ENCODE measurements at regions not wholly inside any gene's neighbourhood (a gene's known extent, or its start where the extent isn't known, plus 50 kb on each side); places are given as distances from the start of the nearest gene placed in this dataset.

- DNase-seq (no peak), ATAC-seq (no peak)
Observed at GRCh38 chr3:162302983-162303624, 806.5 kb downstream of the OTOL1 start.

DNA sequence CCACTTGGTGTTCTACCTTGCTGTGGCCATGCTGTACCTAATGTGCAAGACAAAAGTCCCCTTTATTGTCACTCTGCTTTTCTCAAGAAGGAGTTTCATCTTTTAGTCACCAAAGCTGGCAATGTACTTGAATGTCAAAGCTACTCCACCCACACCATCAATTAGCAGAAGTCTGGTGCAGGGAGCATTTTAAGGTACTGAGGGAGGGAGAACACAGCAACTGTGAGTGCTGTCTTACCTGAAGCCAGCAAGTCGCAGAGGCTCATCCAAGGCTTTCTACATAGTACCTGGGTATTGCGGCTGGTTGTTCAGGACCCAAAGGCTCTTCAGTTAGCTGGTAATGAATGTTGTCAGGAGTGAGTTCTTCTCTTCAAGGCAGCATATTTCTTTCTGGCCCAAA lies 820.4 kb downstream of the OTOL1 start:
- no peak for DNase-seq
- ATAC-seq: no peak

DNA sequence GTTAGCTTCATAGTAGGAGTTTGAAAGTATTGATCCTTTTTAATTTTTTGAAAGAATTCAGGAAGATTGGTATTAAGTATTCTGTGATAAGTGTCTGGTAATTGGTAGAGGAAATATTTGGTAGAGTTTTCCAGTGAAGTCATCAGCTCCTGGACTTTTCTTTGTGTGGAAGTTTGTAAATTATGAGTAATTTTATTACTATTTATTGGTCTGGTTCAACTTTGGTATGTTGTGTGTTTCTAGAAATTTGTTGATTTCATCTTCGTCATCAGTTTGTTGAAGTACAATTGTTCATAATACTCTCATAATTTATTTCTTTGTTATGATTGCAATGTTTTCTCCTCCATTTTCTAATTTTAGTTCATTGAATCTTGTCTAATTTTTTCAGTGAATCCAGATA lies 832.0 kb downstream of the OTOL1 start:
- DNase-seq (no peak), ATAC-seq (no peak)

GRCh38 chr3:162329514-162329913 lies 832.9 kb downstream of the OTOL1 start:
- no peak for ATAC-seq
- no peak for DNase-seq

GRCh38 chr3:162332344-162332743 lies 835.7 kb downstream of the OTOL1 start:
- DNase-seq (no peak), ATAC-seq (no peak)

DNA sequence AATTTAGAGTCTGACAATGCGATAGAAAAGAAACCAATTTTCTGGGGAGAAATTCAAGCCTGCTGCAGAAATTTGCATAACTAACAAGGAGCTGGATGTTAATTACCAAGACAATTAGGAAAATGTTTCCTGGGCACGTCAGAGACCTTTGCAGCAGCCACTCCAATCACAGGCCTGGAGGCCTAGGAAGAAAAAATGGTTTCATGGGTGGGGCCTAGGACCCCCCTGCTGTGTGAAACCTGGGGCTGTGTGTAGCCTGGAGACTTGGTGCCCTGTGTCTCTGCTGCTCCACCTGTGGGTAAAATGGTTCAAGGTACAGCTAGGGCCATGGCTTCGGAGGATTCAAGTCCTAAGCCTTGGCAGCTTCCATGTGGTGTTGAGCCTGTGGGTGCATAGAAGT lies 837.9 kb downstream of the OTOL1 start:
- ATAC-seq: no peak
- no peak for DNase-seq

DNA sequence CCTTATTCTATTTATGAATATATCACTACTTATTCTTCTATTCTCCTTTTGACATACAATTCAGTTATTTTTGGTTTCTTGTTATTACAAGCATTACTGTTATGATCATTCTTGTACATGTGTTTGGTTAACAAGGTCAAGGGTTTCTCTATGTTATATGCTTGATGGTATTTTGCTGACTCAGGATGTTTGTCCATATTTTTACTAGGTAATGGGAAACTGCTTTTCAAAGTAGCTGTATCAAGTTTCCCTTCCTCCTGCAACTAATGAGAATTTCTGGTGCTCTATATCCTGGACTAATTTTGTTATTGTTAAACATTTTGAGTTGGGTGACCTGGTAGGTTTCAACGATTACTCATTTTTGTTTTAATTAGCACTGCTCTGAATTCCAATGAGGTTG lies 841.0 kb downstream of the OTOL1 start:
- DNase-seq: no peak
- no peak for ATAC-seq

GRCh38 chr3:162338514-162338913 lies 841.9 kb downstream of the OTOL1 start:
- no peak for DNase-seq

GRCh38 chr3:162348912-162349311 lies 852.3 kb downstream of the OTOL1 start:
- DNase-seq (no peak), ATAC-seq (no peak)

More at GRCh38 chr3:162338514-162338913, 841.9 kb downstream of the OTOL1 start:
- no peak for ATAC-seq

- DNase-seq (no peak), ATAC-seq (no peak)
Observed at GRCh38 chr3:162353414-162353813, 856.8 kb downstream of the OTOL1 start.

- no peak for DNase-seq
- no peak for ATAC-seq
Observed at GRCh38 chr3:162354356-162354755, 857.7 kb downstream of the OTOL1 start.

GRCh38 chr3:162365066-162365719 lies 868.6 kb downstream of the OTOL1 start:
- ATAC-seq: no peak

DNA sequence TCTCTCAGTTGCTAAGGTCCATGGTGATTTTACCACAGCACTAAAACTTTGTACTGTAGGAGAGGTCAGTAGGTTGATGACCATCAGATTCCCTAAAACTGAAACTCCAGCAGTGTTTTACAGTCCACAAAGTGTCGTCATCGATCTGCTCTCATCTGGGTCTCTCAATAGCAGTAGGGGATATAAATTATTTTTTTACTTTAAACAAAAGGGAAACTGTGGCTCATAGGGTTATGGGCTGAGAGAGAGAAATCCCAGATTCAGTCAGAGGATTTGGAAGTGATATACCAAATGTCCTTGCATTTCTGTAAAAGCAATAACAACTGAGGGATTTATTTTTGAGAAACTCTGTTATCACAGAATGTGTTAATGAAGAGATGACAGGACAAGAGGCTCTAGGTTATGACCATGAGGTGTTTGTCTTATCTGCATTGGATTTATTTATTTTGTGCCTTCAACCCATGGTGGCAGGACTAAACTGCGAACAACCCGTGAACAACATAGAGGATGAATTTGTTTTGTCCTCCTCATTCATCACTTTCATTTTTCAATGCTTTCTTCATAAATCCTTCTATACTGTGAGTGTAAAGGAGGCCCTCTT lies 869.7 kb downstream of the OTOL1 start:
- no peak for ATAC-seq
- no peak for DNase-seq

More at GRCh38 chr3:162365066-162365719, 868.6 kb downstream of the OTOL1 start:
- no peak for DNase-seq

DNA sequence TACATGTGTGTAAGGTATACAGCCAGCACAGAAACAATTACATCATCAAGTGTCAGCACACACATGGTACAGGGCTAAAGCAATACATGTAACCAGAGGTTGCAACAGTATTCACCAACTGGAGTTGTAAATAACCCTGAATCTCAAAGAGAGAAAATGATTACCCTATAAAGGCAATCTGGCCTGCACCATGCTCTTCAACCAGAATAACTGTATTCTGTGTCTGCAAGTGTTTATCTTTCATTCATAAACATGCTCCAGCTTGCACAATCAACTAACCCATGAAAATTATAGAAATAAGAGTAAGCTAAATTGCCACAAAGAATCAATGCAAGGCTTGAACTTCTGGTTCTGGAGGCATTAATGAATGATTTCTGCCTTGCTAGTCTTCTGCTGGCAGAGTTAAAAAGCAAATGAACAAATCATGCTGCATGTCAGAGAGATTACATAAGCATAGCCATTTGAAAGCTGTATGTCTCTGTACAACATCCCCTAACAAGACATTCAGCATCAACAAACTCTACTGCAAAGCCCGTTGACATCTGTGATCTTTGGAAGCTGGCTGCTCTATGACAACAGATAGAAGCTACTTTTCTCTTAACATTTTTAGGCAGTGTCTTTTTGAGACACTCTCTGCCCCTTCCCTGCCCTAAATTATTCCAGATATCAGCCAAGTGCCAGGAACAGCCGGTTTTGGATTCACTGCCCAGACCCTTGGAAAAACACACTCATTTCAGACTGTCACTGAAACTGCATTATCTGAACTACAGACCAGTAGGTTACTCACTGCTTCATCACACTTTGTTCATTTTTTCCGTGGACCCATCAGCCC lies 871.0 kb downstream of the OTOL1 start:
- no peak for ATAC-seq

GRCh38 chr3:162368417-162368816 lies 871.8 kb downstream of the OTOL1 start:
- ATAC-seq (no peak), DNase-seq (no peak)

More for the DNA sequence above, 871.0 kb downstream of the OTOL1 start:
- DNase-seq: no peak

GRCh38 chr3:162369306-162369705 lies 872.7 kb downstream of the OTOL1 start:
- DNase-seq: no peak
- ATAC-seq: no peak

DNA sequence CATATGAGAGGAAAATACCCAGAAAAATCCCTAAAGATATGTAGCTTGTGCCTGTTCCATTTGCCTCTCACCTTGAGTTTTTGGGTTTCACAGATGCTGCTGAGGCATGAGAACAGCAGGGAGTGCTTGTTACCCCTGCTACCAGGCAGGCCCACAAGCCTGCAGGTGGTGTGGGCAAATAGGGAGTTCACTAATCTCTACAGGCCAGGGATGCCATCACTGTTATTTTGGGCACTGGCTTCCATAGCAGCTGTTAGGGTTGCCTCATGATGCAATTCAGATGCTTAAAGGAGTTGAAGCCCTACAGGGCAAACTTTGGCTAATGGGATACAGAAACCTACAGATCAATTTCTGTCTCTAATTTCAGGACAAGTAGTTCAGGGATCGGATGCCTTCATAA lies 873.5 kb downstream of the OTOL1 start:
- no peak for ATAC-seq
- no peak for DNase-seq

- no peak for DNase-seq
Observed at GRCh38 chr3:162376761-162377160, 880.2 kb downstream of the OTOL1 start.

GRCh38 chr3:162377608-162378007 lies 881.0 kb downstream of the OTOL1 start:
- no peak for ATAC-seq
- DNase-seq: no peak

More at GRCh38 chr3:162376761-162377160, 880.2 kb downstream of the OTOL1 start:
- no peak for ATAC-seq

- ATAC-seq (no peak), DNase-seq (no peak)
Observed at GRCh38 chr3:162385387-162385786, 888.8 kb downstream of the OTOL1 start.

GRCh38 chr3:162390891-162391290 lies 894.3 kb downstream of the OTOL1 start:
- no peak for ATAC-seq
- no peak for DNase-seq

DNA sequence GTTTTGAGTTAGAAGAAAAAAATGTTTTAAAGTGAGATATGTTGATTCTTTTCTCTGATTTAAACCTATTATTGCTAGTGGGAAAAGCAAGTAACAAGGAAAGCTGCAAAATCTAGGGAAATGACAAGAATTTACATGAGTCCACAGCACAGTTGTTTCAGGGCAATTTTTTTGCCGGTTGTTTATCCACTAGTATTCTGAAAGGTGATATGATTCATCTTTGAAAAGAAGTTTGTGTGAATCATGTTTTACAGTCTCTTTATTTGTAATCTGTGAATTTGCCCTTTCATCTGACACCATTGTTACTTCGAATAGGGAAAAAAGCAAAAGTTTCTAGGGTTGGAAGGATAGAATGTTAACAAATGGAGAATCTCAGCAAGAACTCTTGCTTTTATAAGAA lies 894.7 kb downstream of the OTOL1 start:
- DNase-seq (no peak), ATAC-seq (no peak)

DNA sequence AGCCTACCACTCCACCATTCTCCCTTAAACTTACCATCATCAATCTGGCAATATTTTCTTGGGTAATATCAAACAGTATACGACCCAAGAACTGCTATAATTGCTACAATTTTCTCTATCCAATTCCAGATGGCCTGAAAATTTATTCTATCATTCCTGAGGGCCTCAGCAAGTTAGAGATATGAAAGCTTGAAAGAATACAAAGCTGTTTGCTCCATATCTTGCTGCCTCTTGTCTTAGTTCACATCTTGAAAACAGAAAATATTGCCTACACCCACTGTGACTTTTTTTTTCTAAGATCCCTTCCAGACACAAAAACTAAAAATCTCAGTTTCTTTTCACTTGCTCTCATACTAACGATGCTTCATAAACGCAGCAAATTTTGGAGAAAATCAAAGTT lies 898.9 kb downstream of the OTOL1 start:
- ATAC-seq (no peak), DNase-seq (no peak)

All from stimulated activated naive CD8-positive, alpha-beta T cell treated with anti-CD3 and anti-CD28 coated beads, Interleukin-15, Interleukin-2, amounts not matched to agents 100 U/mL and 50 U/mL, for 24 hours (primary cell).